ENCODE measurements at regions not wholly inside any gene's neighbourhood (a gene's known extent, or its start where the extent isn't known, plus 50 kb on each side); places are given as distances from the start of the nearest gene placed in this dataset.
"Not testable (repeated sequence)": the region's sequence is repeated elsewhere in the genome, so short reads cannot be mapped to it uniquely, and the experiment has no call there.

DNA sequence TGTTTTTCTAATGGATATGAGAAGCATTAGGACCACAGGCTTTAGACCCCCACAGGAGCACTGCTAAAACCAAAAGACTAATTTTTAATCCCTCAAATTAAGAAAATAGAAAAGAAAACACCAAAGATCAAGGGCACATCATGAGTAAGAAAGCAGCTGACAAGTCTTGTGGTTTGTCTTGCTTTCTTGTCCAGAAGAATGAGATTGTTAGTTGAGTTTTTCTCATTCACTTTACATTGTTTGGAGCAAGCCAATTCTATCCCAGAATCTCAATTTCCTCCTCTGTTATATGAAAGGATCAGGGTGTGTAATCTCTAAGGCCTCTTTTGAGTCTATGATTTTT, 899.0 kb downstream of the KCNJ2 start:
- no peak for DNase-seq (ENCODE audit: low read depth in 2 of 2)

- no peak for DNase-seq (ENCODE audit: low read depth in 2 of 2)
Observed at GRCh38 chr17:71071041-71071440, 901.7 kb downstream of the KCNJ2 start.

DNA sequence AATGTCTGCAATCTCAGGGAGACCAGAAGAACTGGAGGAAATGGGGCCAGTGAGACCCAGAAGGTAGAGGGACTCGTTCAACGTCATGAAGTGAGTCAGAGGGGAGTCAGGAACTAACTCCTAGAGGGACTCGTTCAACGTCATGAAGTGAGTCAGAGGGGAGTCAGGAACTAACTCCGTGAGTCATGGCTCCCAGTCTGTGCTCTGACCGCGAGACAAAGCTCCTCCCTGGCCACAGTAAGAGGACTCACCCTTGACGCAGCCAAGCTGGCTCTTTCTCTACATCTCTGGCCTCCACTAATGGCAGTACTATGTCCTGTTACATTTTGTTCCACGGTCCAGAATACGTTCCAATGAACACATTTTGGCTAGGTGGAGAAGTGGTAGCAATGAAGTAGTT, 902.5 kb downstream of the KCNJ2 start:
- no peak for DNase-seq (ENCODE audit: low read depth in 2 of 2)

GRCh38 chr17:71080937-71081336, 911.6 kb downstream of the KCNJ2 start:
- DNase-seq (ENCODE audit: low read depth in 2 of 2), result no peak

- no peak for DNase-seq (ENCODE audit: low read depth in 2 of 2)
Observed at GRCh38 chr17:71081666-71082065, 912.3 kb downstream of the KCNJ2 start.

DNA sequence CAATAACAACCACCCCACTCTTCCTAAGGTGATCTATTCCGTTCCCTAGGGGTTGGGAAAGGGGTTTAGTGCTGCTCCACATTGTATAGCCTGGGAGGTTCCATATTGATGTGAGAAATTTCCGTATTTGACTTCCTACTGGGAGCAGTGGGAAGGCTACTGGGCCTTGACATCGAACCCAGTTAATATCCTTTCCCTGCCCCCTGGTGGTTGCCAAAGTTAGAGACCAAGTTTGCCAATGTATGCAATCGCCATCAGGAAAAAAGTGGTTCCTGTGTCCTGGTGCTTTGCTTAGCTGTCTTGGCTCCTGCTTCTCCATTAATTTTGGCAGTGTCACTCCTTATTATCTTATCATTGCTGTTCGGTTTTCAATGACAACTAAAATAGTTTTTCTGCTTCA, 914.9 kb downstream of the KCNJ2 start:
- no peak for DNase-seq (ENCODE audit: low read depth in 2 of 2)

- no peak for DNase-seq (ENCODE audit: low read depth in 2 of 2)
Observed at GRCh38 chr17:71084838-71085237, 915.5 kb downstream of the KCNJ2 start.

GRCh38 chr17:71085238-71086033, 916.1 kb downstream of the KCNJ2 start:
- DNase-seq (ENCODE audit: low read depth in 2 of 2), result no peak

- no peak for DNase-seq (ENCODE audit: low read depth in 2 of 2)
Observed at GRCh38 chr17:71089431-71089830, 920.1 kb downstream of the KCNJ2 start.

GRCh38 chr17:71098071-71098470, 928.7 kb downstream of the KCNJ2 start:
- no peak for DNase-seq (ENCODE audit: low read depth in 2 of 2)

GRCh38 chr17:71099003-71099714, 929.8 kb downstream of the KCNJ2 start:
- no peak for DNase-seq (ENCODE audit: low read depth in 2 of 2)

DNA sequence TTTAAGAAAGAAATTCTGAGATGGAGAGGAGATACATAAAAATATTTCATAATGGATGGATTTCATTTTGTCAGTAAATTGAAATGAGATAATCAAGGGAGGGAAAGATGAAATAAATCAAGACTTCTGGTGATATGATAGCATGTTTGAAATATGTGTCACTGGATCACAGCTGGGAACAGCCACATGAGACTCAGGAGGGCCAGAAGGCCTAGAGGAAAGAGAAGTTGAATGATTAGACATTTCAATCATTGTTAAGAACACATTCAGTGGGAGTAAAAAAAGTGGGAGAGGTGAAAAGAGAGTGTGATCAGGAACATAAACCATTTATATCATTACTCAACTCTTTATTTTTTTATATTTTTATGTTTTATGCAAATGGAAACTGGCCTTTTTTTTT, 933.4 kb downstream of the KCNJ2 start:
- DNase-seq (ENCODE audit: low read depth in 2 of 2), result no peak

DNA sequence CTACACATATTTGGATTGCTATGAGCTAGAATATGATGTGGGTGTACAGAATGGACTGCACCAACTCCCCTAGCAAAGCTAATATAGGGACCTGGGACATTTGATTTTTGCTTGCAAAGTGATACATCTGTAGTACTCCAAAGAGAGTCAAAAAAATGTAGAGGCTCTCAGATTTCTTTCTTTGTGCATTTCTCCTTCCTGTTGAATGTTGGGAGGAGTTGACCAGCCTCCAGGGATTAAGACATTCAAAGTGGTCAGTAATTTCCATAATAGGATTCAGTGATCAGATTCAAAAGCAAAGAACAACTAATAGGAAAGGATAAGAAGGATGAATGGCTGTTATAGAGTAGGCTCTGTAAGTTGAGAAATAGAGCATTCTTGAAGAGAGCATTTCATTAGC, 934.9 kb downstream of the KCNJ2 start:
- no peak for DNase-seq (ENCODE audit: low read depth in 2 of 2)

DNA sequence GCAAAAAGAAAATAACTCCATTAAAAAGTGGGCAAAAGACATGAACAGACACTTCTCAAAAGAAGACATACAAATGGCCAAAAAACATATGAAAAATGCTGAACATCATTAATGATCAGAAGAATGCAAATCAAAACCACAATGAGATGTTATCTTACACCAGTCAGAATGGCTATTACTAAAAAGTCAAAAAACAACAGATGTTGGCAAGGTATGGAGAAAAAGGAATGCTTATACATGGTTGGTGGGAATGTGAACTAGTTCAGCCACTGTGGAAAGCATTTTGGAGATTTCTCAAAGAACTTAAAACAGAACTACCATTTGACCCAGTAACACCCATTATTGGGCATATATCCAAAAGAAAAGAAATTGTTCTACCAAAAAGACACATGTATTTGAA, 936.7 kb downstream of the KCNJ2 start:
- DNase-seq (ENCODE audit: low read depth in 2 of 2), result not testable (repeated sequence)

DNA sequence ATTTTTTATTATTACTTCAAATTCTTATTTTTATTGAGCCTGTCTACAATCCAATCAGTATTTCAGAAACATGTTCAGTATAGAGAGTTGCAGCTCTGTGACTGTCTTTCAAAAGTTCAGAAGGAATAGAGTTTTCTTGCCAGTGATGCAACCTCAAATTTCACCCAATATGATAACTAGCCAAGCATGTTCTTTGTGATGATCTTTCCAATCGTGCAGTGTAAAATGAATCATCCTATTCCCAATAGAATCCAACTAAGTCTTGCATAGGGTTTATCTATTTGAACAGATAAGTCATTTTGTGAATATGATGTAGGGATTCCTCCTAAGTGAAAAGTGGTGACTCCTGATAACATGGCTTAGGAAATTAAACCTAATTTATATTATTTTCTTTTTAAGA, 937.8 kb downstream of the KCNJ2 start:
- no peak for DNase-seq (ENCODE audit: low read depth in 2 of 2)

DNA sequence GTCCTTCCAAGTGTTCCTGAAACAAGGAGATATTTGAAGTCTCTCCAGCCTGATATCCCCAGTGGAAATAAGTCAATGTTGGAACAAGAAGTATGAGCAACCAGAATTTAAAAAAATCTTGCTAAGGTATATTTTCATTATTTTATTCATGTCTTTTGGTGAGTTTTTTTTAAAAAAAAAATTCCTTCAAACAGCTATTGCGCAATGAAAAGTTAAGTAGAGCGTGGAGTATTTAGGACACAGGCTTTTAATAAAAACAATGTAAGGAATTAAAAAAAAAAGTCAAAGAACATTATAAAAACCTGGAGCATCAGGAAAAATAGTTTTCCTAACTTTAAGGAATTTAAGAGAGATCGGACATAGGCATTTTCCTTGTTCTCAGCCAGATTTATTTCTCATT, 940.4 kb downstream of the KCNJ2 start:
- DNase-seq (ENCODE audit: low read depth in 2 of 2), result no peak

DNA sequence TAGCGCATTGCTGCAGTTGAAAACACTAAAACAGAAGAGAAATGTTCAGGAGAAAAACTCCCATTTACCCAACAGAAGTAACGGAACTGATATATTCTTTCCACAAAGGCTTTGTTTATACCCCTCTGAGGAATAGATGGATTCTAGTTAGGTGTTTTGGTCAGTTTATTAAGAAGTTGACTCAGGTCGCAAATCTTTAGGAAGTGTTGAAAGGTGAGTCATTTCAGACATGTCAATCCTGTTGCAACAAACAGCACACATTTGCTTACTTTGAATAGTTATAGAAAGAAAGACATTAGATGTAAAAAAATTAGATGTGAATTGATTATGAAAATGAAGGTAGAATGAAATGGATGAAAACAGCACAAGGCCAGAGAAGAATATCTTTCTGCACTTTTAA, 941.0 kb downstream of the KCNJ2 start:
- DNase-seq (ENCODE audit: low read depth in 2 of 2), result no peak

- DNase-seq (ENCODE audit: low read depth in 2 of 2), result no peak
Observed at GRCh38 chr17:71111460-71111859, 942.1 kb downstream of the KCNJ2 start.

DNA sequence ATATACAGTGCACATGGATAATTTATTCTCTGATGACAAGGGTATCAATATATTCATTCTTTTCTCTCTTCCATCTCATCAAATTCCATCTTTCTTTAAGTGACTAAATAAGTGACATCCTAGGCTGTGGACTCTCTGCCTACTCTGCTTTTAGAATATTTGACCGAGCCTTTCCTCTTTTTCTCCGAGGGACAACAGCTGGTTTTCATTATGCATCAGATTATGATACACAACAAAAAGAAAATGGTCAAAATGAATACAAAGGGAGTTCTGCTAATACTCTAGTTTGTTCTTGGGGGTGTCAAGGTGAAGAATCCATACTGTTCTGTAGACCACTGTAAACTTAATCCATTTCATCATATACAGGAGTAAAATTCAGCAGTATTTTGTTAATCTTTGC, 942.6 kb downstream of the KCNJ2 start:
- no peak for DNase-seq (ENCODE audit: low read depth in 2 of 2)

DNA sequence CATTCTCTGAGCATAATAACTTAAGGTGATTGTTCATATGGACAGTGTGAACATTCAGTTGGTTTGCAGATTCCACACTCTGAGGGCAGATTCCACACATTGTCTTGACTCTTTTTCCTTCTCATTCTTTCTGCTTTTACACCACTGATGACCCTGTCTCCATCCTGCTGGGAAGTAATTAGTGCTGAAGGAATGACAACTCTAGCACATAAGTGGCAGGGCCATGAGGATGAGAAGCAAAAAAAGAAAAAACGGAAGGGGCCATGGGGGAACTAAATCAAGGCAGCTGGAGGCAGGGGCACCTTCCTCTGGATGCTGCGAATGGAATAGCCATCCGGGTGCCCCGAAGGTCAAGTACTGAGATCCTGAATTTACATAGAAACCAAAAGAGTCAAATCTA, 944.0 kb downstream of the KCNJ2 start:
- no peak for DNase-seq (ENCODE audit: low read depth in 2 of 2)

DNA sequence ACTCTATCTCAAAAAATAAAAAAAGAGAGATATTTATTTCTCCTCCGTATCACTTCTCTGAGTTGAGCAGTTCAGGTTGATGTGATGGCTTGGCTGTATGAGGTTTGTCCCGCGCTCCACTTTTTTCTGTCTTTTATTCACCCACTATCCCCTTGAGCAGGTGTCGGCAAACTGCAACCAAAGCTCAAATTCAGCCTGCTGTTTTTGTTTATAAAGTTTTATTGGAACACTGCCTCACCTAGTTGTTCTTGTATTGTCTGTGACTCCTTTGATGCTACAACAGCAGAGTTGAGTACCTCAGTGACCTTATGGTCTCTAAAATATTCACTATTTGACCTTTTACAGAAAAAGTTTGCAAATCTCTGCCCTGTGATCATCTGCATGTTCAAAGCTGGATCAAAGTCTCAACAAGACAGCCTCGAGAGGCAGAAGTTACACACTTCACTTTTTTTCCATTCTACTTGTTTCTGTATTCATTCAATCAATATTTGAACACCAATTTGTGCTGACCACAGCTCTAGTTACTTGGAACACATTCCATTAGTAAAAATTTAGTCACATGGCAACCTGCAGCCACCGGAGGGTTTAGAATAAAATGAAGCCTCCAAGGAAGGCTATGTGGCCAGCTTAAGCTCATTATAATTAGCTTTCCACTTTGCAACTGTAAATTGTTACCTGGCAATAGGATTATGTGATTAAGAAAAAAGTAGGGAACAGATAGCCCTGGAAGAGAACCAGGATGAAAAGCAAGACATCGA, 945.8 kb downstream of the KCNJ2 start:
- no peak for DNase-seq (ENCODE audit: low read depth in 2 of 2)

- DNase-seq (ENCODE audit: low read depth in 2 of 2), result no peak
Observed at GRCh38 chr17:71115669-71115972, 946.3 kb downstream of the KCNJ2 start.

- DNase-seq (ENCODE audit: low read depth in 2 of 2), result no peak
Observed at GRCh38 chr17:71117466-71117865, 948.1 kb downstream of the KCNJ2 start.

Measured in stimulated activated CD8-positive, alpha-beta memory T cell treated with anti-CD3 and anti-CD28 coated beads, Interleukin-15, amount 100 ng/mL, for 48 hours (primary cell).